Activated CD8-positive, alpha-beta memory T cell treated with anti-CD3 and anti-CD28 coated beads, Interleukin-2, amount 50 U/mL, for 4 hours (primary cell): ENCODE measurements at regions not wholly inside any gene's neighbourhood (a gene's known extent, or its start where the extent isn't known, plus 50 kb on each side); places are given as distances from the start of the nearest gene placed in this dataset.
"Not testable (repeated sequence)": the region's sequence is repeated elsewhere in the genome, so short reads cannot be mapped to it uniquely, and the experiment has no call there.

ENCODE experiments used
- DNase-seq: peaks from one replicate; pipeline ENCODE4 v3.0.0-alpha.2; 2020

DNA sequence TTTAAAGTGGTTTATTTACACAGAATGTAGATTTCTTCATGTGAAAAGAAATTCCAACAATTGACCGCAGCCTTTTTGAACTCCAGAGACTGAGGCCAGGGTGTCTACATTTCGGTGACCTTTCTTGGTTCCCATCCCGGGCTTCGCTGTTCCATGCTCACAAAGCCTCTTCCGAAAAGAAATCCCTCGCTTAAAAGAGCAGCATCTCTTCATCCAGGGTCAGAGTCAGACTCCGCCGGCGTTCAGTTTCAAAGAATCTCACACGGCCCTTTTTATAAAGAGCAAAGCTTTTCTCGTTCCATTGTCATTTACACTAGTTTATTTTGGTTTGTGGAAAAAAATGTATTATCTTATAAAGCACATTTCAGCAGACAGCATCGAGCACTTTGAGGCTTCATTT lies 530.6 kb upstream of the B3GAT1 start:
- no peak for DNase-seq

DNA sequence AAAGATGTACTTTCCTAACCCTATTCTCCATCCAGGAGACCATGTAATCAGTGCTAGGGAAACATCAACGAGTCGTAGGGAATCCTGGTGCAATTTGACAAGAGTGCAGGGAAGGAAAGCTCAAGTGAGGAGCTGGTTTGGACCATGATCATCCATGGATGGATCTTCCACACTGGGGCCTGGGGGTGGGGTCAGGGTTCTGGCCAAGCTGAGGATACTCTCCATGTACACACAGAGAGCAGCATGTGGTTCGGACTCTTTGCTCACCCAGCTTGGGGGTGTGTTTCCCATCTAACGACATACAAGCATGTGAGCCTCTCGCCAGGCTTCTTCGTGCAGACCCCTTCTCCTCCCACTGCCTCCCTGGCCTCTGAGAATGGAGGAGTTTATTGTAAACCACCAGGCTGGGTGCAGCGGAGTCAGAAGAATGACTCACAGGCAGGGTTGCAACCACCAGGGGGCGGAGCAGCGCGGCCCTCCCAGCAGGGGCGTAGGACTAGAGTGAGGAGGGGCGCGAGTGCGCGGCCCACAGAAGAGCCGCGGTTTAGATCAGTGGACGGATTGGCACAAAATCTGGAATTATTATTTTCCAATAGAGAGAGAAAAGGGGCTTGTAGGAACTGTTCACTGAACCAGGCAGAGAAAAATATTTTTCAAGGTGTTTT lies 530.0 kb upstream of the B3GAT1 start:
- not testable (repeated sequence) for DNase-seq

DNA sequence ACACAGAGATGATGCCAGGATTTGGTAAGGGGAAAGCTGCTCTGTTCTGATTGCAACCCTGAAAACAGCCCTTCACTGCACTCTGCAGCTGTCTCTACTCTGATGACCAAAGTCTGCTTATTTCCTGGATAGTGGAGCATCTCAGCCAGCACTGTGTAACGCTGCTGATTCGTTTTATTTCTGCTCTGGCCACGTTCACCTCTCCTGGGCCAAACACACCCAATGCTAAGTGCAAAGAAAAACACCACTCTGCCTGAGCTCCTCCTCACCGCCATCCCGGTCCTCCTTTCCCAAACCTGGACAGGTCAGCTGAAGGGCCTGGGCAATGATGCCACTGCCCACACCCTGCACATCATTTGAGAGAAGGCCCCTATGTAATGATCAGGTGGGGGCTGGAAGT lies 529.3 kb upstream of the B3GAT1 start:
- DNase-seq = no peak

DNA sequence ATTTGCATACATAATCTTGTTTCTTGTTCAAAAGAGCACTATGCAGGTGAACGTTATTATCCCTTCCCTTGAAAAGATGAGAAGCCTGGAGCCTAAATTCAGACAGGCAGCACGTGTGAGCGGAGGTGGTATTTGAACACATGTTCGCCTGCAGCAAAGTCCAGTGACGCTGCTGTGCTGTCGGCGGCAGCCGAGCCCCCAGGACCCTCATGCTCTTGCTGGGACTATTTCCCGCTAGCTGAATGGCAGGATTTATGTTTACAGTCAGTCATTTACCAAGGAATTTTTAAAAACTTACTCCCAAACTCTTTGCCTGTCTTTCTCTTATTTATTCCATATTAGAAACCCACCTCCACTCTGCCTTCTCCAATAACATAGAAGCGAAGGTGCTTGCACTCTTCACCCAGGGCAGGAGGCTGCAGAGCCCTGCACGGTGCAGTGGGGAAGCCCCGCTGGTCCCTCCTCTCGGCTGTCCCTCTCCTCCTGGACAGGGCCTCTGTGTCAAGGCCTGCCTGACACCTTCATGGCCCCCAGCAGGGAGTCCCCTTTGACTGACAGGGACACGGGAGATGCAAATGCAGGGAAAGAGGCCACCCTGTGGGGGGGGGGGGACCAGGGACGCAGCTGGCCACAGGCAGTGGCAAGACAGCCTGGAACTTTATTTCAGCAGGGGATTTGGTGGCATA lies 528.5 kb upstream of the B3GAT1 start:
- no peak for DNase-seq

DNA sequence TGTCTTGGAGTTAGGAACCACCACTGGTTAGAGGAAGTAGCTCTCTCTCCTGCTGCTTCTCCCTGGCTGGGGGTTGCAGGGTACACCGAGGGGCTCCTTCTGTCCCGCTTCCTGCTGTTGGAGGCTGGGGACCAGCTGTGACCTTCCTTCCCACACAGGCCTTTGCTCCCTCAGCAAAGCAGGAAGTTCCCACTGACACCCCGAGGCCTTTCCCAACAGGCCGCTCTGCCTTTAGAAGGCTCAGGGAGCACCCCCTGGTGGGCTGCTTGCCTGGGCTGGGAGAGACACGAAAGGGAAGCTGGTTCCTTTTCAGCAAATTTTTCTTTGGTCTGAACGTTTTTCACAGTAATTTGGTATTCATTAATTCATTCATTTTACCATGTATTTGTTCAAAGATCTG lies 527.9 kb upstream of the B3GAT1 start:
- no peak for DNase-seq

DNA sequence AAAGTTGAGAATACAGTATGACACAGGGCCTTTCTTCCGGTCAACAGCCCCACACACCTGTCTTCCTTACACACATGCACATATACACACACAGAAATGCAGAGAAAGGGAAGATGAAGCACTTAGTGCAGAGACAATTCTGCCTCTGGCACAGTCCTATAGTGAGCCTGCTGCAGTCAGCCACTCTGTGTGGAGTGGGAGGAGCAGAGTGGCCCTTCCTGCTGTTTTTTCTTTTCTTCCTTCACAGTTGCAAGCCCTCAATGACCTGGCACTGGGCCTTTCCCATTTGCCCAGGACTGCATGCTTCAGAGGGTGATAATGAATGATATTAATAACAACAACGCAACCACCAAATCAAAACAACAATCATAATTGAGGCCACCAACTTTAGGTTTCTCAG lies 527.0 kb upstream of the B3GAT1 start:
- DNase-seq = no peak

DNA sequence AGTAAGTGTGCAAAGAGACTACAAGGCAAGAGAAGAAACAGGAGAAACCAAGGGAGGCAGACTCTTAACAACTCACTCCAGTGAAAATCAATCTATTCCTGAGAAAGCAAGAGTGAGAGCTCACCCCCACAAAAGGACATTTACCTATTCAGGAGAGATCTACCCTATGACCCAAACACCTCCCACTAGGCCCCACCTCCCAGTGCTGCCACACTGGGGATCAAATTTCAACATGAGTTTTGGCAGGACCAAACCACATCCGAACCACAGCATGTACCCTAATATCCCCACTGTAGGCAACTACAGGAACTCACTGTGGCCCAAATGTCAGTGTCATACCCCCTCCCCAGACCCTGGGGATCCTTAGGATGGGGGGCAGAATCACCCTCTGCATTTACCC lies 526.2 kb upstream of the B3GAT1 start:
- no peak for DNase-seq

DNA sequence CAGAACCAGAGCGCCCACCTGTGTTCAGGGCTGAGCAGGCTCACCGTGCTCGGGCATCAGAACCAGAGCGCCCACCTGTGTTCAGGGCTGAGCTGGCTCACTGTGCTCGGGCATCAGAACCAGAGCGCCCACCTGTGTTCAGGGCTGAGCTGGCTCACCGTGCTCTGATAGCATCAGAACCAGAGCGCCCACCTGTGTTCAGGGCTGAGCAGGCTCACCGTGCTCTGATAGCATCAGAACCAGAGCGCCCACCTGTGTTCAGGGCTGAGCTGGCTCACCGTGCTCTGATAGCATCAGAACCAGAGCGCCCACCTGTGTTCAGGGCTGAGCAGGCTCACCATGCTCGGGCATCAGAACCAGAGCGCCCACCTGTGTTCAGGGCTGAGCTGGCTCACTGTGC lies 525.2 kb upstream of the B3GAT1 start:
- DNase-seq = not testable (repeated sequence)

DNA sequence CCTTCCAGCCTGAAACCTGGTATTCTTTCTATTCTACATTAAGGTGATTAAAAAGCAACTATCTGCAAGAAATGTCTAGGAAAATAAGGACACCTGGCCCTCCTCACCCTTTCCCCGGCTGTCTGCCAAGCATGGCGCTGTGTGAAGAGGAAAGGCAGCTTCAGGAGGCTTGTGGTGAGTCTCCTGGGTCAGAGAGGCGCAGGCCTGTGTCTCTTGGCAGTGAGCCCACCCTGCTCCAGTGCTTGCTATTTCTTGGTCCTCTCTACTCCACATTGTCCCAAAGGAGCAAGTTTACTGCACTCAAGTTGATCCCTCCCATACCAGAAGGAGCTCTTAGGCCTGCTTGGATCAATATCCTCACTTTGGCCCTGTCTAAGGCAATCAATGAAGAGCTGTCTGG lies 520.7 kb upstream of the B3GAT1 start:
- no peak for DNase-seq

DNA sequence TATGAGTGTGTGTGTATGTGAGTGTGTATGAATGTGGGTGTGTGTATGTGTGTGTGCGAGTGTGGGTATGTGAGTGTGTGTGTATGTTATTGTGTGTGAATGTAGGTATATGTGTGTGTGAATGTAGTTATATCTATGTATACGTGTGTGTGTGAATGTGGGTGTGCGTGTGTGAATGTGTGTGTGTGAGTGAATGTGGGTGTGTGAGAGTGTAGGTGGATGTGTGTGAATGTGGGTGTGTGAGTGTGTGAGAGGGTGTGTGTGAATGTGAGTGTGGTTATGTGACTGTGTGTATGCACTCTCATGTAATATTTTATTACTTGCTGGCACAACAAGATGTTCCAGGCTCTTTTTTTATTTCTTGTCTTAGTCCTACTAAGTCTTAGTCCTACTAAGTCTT lies 513.4 kb upstream of the B3GAT1 start:
- no peak for DNase-seq

DNA sequence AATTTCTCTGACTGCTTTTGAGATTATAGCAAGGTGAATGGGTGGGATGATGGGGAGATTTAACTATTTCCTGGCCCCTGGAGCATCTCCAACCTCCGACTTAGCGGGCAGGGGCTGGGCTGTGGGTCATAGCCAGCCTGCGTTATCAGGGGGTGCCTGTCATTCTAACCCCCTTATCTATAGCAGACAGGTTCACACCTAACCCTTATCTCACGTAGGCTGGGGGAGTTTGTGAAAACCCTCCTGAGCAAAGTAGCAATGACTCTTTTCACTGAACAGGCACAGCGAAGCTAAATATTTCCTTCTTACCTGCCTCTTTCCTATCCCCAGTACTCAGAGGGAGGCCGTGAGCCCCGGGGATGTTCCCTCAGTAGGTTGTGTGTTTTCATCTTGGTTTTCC lies 511.4 kb upstream of the B3GAT1 start:
- no peak for DNase-seq

DNA sequence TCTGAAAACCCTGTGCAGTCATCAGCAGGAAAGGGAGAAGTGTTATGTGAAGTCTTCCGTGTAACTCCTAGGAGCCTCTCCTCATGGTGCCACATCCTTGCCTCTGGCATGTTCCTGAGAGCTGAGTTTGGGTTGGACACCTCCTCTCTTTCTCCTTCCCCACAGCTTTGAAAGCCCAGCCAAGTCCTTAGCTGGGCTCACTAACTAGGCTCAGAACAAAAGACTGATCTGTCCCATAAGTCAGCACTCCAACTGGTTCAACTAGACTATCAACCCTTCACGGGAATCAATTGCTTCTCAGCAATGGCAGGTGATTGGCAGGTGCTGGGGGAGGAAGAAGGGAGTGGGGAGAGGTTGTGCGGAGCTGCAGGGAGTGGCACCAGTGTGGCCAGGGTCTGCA lies 509.9 kb upstream of the B3GAT1 start:
- no peak for DNase-seq

DNA sequence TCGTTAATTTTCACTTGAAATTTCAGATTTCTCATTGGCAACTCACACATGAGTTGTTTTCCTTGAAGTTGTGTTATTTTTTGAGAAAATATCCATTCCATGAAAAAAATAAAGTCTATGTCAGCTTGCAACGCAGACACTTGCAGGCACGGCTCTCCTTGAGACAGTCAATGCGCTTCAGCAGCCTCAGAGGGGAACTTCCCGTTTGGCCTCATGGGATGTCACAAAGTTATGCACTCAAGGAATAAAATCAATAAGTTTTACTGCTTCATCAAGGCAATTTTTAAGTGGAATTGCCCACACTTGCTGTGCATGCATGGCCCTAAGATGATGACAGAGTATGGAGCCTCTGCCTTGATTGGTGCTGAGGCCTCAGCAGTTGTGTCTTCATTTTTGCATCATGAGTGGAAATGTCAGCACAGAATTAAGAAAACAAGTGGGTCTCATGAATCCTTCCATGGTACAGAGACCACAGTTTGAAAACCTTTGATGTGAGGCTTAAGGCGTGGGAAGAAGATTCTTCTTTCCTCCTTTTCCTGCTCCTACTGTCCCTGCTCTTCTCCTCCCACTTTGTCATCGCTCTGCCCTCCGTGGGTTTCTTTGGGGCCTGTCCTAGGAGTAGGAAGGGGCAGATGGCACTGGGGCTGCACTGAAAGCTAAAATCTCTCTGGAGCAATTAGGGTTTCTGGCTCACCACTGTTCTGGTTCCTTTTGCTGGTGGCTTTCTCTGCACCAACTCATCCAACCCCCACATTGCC lies 509.0 kb upstream of the B3GAT1 start:
- no peak for DNase-seq

DNA sequence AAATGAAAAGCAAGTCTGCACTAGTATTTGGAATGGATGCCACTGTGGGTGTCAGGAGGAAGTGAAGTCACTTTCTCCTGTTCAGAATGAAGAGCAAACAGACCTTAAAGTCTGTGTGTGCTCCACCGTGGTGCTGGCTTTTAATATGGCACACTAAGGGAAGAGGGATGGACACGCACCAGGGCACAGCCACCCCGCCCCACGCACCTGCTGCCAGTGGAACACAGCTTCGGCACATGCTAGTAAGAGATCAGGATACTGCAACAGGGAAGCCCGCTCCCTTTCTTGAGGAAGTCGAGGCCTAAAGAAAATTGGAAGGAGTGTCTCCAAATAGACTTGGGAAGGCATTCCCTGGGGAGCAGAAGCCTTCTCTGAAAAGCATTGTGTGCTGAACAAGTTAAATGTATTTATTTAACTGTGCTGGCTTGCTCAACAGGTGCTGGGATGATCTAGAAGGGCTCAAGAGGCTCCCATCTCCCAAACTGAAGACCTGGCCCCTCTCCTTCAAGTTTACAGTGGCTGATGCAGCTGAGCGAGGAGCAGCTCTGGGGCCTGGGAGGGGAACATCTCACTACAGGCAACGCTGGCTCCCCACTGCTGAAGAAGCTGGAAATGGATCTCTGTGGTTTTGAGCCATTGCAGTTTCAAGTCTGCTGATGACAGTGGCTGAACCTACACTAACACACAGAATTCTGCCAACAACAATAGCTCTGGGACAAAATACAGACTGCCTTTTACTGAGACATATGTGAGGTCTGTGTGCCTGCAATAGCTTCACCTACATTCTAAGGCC lies 504.6 kb upstream of the B3GAT1 start:
- DNase-seq = no peak

DNA sequence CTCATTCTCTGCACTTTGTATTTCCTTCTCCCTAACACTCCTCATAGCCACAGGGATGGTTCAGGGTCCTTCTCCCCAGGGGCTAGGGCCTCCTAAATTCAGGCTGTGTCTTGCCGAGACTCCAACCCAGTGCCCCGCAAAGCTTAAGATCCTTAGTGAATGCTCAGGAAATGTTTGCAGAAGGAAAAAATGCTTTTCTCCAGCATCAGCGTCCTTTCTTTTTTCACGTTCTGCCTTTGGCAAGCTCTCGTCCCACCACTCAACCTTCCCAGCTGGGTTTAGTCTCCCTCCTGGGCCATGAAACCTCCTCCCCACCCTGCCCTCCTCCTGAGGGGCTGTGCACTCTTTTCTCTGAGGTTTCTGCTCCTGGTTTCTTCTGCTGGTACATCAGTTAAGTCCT lies 503.8 kb upstream of the B3GAT1 start:
- no peak for DNase-seq

DNA sequence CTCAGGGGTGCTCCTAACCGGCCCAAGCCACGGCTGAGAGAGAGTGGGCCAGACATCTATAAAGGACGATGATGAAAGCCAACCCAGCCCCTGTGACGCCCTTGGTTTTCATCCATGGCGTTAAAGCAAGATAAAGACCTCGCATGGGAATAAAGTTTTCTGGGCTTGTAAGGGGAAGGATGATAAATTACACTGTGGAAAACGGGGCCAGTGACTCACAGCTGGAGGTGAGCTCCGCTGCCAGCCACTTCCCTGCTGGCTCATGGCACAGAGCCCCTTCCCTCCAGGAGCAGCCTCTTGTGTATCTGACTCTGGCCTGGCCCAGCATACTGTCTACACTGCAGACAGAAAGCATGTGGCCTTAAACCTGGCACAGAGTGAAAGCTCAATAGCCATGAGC lies 503.2 kb upstream of the B3GAT1 start:
- no peak for DNase-seq

DNA sequence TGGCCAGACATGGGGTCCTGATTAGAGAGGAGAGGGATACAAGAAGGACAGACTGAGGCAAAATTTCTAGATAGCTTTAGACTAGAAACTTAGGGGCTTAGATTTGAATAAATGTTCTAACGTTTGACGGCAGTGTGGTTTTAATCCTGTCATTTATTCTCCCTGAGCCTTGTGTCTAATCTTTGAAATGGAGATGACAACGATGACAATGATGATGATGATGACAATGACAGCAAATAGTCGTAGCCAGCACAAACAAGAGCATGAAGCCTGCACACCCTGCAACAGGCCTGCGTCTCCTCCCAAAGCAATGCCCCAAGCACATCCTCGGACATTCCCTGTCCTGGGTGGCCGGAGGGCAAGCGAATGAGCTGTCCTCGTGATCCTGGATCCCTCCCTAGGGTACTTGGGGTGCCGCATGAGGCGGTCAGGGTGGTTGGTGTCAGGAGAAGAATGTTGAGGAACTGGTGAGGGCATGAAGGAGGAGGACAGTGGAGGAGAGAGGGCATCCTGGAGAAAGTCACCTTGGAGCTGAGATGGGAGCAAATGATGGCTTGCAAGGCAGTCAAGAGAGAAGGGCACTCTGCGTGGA lies 502.1 kb upstream of the B3GAT1 start:
- DNase-seq = no peak

DNA sequence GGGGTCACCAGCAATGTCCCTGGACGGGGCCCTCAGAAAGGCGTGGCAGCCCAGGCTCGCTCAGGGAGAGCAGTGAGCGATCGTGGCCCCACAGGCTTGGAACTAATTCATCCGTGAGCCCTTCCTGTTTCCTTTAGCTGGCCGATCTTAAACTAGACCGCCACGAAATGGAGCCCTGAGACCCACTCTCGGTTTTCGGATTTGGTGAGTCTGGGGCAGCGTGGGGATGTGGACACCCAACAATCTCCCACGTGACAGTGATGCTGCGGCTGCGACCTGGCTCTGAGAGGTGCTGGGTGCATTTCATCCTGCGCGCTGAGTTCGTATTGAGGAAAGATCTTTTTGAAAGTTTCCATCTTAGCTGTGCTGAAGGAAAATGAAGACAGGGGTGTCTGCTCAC lies 501.3 kb upstream of the B3GAT1 start:
- DNase-seq = no peak

DNA sequence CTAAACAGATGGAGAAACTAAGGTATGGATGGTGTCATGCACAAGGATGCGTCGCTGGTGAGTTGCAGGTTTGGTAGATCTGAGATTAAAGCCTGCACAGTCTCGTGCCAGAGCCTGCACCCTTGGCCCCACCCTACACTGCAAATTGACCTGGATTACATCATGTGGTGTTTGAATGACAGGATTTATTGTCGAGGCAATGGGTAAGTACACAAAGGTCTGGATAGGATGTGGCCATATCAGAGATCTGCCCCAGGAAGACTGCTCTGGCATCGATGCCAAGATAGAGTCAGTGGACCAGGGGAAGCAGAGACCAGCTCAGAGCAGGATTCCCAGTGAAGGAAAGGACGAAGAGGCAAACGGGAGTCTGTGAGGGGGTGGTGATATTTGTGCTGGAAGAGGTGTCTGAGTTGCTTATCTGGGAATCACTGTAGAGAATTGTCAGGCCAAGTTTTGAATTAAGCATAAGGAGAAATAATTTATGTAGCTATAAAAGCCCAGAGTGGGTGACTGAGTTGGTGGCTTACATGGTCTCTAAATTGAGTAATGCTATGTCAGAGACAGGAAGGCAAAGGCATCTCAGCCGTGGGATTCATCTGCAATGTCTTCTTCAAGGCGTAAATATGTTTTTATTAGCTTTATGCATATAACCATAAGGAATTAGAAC lies 499.6 kb upstream of the B3GAT1 start:
- no peak for DNase-seq

DNA sequence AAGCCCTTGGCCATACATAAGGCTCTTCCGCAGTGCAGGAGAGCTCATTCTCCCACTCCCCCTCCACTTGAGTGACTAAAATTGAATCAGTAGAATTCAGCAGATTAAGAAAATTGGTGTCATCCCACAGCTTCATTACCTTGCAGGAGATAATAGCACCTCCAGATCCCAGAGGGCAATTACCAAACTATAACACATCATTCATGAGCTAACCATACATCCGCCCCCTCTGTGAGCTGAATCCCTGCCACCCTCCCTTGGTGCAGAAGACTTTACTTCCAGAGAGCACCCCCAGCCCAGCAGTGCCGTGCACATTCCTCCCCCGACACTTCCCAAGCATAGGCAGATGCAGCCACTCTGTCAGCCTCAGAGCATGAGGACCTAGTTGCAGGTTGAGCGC lies 496.5 kb upstream of the B3GAT1 start:
- no peak for DNase-seq

DNA sequence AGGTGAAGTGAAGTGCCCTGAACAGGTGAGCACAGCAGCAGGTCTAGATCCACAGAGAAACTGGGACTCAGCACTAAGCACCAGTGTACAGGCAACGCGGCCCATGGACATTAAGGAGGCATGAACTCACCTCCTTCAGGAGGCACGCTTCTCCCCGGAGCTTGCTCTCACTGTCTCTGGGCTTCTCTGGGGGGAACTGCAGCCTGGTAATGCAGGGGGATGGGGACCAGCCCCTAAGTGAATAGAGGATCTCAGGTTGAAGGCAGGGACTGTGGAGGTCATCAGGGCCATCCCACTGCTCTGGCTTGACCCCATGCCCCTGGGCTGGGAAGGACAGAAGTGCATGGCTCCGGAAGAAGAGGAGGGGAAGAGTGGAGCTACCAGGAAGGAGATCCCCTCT lies 495.6 kb upstream of the B3GAT1 start:
- no peak for DNase-seq

DNA sequence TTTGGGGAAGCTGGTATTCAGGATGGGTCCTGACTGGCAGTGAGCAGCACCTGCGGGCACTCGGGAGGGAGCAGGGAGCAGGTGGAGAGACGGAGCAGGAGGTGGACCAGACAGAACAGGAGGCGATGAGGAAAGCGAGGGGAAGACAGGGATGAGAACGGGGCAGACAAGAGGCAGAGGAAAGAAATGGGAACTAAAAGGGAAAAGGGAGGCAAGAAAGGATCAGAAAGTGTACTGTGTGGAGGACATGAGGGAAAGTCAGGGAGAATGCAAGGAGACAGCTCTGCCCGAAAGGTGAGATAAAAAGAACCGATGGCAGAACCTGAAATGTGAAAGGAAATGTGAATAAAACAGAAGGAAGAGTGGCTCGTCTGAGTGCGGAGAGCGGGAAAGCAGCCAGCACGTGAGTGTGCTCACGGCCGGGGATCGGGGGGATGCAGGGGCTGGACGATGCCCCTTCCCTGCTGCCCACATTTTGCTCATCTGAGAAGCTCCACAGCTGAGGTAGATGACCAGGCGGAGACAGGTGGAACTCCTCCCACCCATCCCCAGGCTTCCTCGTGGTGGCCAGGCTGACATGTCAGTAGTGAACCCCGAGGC lies 494.4 kb upstream of the B3GAT1 start:
- DNase-seq = no peak
